ENCODE measurements at regions not wholly inside any gene's neighbourhood (a gene's known extent, or its start where the extent isn't known, plus 50 kb on each side); places are given as distances from the start of the nearest gene placed in this dataset.

DNA sequence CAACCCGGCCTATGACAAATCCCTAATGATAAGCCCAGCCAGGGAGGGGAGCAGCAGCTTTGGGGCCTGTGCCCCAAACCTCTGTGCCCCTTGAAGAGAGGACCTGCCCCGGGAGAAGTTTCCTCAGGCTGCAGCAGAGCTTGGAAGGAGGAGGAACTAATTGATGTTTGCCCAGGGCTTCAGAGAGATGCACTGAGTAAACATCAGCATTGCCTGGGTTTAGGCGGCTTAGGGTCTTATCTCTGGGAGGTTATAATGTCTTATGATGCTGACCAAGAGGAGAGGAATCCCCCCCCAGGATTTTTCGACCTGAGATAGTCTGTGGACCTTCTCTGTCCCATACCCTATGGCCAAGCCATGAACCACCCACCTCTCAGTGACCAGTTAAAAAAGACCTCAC is 148.7 kb upstream of the SDK2 start:
- no peak for DNase-seq (ENCODE audit: low read depth)
- TF ChIP-seq, protein P1, sequence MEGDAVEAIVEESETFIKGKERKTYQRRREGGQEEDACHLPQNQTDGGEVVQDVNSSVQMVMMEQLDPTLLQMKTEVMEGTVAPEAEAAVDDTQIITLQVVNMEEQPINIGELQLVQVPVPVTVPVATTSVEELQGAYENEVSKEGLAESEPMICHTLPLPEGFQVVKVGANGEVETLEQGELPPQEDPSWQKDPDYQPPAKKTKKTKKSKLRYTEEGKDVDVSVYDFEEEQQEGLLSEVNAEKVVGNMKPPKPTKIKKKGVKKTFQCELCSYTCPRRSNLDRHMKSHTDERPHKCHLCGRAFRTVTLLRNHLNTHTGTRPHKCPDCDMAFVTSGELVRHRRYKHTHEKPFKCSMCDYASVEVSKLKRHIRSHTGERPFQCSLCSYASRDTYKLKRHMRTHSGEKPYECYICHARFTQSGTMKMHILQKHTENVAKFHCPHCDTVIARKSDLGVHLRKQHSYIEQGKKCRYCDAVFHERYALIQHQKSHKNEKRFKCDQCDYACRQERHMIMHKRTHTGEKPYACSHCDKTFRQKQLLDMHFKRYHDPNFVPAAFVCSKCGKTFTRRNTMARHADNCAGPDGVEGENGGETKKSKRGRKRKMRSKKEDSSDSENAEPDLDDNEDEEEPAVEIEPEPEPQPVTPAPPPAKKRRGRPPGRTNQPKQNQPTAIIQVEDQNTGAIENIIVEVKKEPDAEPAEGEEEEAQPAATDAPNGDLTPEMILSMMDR (conservative IDR thresholded peaks at IDR 0.05; ENCODE audit: low read depth, low read length) = no peak
- H3K4me3 ChIP-seq (ENCODE audit: low read depth, low read length) = no peak overlapping the region

DNA sequence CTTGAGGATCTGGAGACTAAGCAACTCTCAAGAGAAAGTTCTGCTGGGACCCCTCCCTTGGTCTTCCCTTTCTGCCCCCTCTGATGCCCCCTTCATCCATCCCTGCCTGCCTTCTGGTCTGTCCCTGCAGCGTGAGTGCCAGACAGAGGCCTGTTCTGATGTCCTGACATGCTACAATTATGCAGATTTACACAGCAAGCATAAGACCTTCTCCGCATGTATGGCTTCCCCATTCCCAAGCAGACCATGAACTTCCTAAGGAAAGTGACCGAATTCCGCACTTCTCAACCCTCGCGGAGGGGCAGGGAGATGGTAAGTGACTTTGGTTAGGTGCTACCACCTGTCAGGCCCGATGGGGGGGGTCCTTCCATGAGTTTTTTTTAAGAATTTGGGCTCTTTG is 150.1 kb upstream of the SDK2 start:
- no peak overlapping the region for H3K4me3 ChIP-seq (ENCODE audit: low read depth, low read length)
- TF ChIP-seq, protein P1 (conservative IDR thresholded peaks at IDR 0.05; ENCODE audit: low read depth, low read length) = no peak
- no peak for DNase-seq (ENCODE audit: low read depth)

DNA sequence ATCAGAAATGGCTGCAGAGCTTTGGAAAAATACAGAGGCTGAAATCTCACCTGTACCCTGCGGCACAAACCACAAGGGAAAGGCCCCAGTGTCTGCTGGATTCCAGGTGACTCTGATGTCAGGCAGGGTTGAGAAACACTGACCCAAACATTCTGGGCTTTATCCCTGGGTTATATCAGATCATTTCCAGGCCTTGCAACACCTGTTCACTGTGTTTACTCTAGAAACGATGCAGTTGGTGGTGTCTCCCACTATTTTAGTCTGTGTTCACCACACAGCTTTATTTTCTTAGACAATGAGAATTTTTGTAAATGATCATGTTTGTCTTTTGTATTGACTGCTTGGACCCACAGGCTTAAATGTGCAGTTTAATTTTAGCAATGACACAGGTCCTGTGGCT is 151.5 kb upstream of the SDK2 start:
- DNase-seq (ENCODE audit: low read depth) = no peak
- no peak overlapping the region for H3K4me3 ChIP-seq (ENCODE audit: low read depth, low read length)
- TF ChIP-seq, protein P1 (conservative IDR thresholded peaks at IDR 0.05; ENCODE audit: low read depth, low read length) = no peak

DNA sequence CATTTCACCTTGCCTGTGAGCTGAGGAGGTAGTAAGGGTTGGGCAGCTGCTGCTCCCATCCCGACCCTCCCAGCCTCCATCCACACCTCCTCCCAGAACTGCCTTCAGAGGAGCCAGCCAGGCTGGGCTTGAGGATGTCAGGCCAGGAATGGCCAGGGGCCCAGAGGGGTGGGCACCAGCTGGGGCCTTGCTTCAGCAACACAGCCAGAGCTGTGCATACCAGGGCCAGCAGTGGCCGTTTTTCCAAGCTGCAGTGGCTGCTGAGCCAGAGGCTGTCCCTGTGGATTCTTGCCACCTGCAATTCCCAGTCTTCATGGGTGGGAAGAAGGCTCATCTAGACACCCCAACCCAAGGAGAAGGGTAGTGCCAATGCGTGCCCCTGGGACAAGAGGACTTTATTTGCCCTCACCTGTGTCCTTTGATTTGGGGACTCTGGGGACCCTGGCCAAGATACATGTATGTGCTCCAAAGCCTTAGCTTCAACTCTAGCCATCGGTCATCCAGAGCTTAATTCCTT is 153.4 kb upstream of the SDK2 start:
- DNase-seq (ENCODE audit: low read depth) = no peak
- TF ChIP-seq, protein P1 (conservative IDR thresholded peaks at IDR 0.05; ENCODE audit: low read depth, low read length) = no peak

DNA sequence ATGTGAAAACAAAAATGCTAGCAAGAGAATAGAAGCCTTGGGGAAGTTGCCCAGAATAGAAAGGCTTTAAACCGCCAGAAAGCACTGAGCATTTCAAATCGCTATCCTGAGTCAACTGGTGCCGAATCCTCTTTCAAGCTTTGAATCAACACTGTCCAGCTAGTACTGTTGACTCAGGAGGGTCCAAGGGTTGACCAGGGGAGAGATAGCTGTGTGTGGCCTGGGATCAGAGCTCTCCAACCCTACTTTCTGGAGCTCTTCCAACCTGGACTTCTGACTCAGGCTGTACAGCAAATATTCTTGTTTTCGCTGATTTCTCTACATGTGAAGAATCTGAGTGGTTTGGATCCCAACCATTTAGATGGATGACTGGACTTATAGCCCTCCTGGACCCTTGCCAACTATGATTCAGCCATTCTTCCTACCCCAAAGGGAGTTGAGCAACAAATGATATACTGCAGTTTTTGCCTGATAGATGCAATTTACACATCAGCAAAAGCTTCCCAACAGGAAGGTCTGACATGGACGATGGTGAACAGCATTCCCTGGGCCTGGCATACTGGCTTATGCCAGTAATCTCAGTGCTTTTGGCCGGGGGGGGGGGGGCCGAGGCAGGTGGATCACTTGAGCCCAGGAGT is 154.0 kb upstream of the SDK2 start:
- peak; percentile 99 for DNase-seq (ENCODE audit: low read depth)
- no peak overlapping the region for H3K4me3 ChIP-seq (ENCODE audit: low read depth, low read length)
- TF ChIP-seq, protein P1 (conservative IDR thresholded peaks at IDR 0.05; ENCODE audit: low read depth, low read length) = no peak

More for the DNA sequence above, 153.4 kb upstream of the SDK2 start:
- no peak overlapping the region for H3K4me3 ChIP-seq (ENCODE audit: low read depth, low read length)

DNA sequence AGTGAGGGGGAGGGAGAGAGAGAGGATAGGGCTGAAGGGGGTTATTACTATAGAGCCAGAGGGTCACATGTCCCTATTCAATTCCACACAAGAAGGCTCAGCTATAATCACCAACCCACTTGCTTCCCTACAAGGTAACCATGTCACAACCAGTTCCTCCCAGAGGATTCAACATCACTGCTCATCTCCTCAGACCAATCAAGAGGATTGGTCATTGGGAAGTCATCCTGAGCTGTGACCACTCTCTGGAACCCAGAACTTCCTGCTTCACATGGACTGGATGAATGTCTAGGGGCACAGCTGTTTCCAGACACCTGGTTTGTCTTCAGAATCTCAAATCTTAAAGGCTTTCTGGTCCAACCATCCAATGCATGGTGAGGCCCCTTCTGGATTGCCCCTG is 154.9 kb upstream of the SDK2 start:
- H3K4me3 ChIP-seq (ENCODE audit: low read depth, low read length) = no peak overlapping the region
- DNase-seq (ENCODE audit: low read depth) = no peak
- TF ChIP-seq, protein P1 (conservative IDR thresholded peaks at IDR 0.05; ENCODE audit: low read depth, low read length) = no peak
